ENCODE measurements at regions not wholly inside any gene's neighbourhood (a gene's known extent, or its start where the extent isn't known, plus 50 kb on each side); places are given as distances from the start of the nearest gene placed in this dataset.

DNA sequence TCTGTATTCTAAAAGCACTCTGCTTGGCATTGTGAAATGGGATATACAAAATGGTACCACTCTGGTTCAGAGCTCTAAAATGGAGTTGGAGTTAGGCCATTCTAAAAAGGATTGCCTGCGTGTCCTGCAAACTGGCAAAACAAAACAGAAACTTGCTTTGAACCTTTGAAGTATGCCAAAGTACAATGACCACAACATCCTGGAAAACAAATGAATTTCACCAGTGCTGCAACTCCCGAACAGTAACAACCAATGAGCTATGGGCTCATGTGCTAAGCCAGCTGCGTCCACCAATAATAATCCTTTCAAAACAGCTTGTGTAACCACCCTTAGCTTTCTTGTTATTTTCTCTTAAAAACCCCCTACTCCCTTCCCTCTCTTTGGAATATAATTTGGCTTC is 88.4 kb upstream of the CXCL14 start:
- TF ChIP-seq, protein P1, sequence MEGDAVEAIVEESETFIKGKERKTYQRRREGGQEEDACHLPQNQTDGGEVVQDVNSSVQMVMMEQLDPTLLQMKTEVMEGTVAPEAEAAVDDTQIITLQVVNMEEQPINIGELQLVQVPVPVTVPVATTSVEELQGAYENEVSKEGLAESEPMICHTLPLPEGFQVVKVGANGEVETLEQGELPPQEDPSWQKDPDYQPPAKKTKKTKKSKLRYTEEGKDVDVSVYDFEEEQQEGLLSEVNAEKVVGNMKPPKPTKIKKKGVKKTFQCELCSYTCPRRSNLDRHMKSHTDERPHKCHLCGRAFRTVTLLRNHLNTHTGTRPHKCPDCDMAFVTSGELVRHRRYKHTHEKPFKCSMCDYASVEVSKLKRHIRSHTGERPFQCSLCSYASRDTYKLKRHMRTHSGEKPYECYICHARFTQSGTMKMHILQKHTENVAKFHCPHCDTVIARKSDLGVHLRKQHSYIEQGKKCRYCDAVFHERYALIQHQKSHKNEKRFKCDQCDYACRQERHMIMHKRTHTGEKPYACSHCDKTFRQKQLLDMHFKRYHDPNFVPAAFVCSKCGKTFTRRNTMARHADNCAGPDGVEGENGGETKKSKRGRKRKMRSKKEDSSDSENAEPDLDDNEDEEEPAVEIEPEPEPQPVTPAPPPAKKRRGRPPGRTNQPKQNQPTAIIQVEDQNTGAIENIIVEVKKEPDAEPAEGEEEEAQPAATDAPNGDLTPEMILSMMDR (conservative IDR thresholded peaks at IDR 0.05), result no peak
- no peak for TF ChIP-seq ZFX (IDR thresholded peaks at IDR 0.05)
